ENCODE measurements at regions not wholly inside any gene's neighbourhood (a gene's known extent, or its start where the extent isn't known, plus 50 kb on each side); places are given as distances from the start of the nearest gene placed in this dataset.
"Not testable (repeated sequence)": the region's sequence is repeated elsewhere in the genome, so short reads cannot be mapped to it uniquely, and the experiment has no call there.

GRCh38 chr17:79560527-79560926 lies 50.3 kb downstream of the RBFOX3 start:
- H3K36me3 ChIP-seq (ENCODE audit: insufficient read depth, low read length) = no peaks in the 10 kb centered on the region
- H3K27me3 ChIP-seq (ENCODE audit: insufficient read depth, low read length) = peaks cover 5% of the 10 kb centered on the region
- no peaks in the 10 kb centered on the region for H3K4me1 ChIP-seq (ENCODE audit: insufficient read depth, low read length)
- no peak overlapping the region for H2AFZ ChIP-seq (ENCODE audit: low read depth, low read length)
- no peaks in the 10 kb centered on the region for H3K9me3 ChIP-seq (ENCODE audit: low read length)
- no peak overlapping the region for H3K4me3 ChIP-seq (ENCODE audit: low read length)

GRCh38 chr17:79559111-79559887 lies 51.6 kb downstream of the RBFOX3 start:
- Histone ChIP-seq H3K9me3 (ENCODE audit: low read length) (no peaks in the 10 kb centered on the region), H3K36me3 (ENCODE audit: insufficient read depth, low read length) (no peaks in the 10 kb centered on the region), H3K27me3 (ENCODE audit: insufficient read depth, low read length) (peaks cover 5% of the 10 kb centered on the region), H3K4me3 (ENCODE audit: low read length) (no peak overlapping the region), H2AFZ (ENCODE audit: low read depth, low read length) (no peak overlapping the region), H3K4me1 (ENCODE audit: insufficient read depth, low read length) (no peaks in the 10 kb centered on the region)

DNA sequence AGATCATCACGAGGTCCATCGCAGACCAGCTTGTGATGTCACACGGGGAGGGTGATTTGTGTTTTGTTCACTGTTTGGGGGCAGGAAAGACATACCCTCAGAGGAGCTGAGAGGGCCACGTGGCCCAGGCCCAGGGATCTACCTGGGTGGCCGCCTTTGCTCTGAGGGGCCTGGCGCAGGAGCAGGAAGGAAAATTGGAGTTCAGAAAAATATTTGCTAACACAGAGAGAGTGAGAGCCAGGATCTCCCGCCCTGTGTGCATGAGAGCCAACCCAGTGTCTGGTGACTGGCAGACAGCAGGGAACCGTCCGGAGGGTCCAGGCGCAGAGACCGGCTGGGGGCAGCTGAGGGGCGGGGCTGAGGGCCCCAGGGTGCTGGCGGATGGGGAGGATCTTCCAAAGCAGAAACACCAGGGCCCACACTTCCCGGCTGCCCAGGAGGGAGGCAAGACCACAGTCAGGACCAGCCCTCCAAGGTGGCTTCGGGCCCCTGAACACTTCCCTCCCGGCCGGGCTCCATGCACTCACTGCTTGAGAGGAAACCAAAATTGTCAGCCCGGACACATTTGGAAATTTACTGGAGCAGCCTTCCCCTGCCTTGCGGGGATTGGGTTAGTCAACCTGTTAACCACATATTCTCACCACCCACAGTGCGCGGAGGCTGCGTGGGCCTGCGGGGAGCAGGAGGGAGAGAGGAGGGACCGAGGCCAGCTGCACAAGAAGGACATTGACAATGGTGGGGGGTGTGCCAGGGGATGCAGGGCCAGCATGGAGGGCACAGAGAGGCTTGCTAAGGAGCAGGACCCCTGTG lies 52.6 kb downstream of the RBFOX3 start:
- Histone ChIP-seq H3K36me3 (ENCODE audit: insufficient read depth, low read length) (no peaks in the 10 kb centered on the region), H3K9me3 (ENCODE audit: low read length) (no peaks in the 10 kb centered on the region), H2AFZ (ENCODE audit: low read depth, low read length) (no peak overlapping the region), H3K27me3 (ENCODE audit: insufficient read depth, low read length) (peaks cover 5% of the 10 kb centered on the region), H3K4me3 (ENCODE audit: low read length) (no peak overlapping the region), H3K4me1 (ENCODE audit: insufficient read depth, low read length) (no peaks in the 10 kb centered on the region)

DNA sequence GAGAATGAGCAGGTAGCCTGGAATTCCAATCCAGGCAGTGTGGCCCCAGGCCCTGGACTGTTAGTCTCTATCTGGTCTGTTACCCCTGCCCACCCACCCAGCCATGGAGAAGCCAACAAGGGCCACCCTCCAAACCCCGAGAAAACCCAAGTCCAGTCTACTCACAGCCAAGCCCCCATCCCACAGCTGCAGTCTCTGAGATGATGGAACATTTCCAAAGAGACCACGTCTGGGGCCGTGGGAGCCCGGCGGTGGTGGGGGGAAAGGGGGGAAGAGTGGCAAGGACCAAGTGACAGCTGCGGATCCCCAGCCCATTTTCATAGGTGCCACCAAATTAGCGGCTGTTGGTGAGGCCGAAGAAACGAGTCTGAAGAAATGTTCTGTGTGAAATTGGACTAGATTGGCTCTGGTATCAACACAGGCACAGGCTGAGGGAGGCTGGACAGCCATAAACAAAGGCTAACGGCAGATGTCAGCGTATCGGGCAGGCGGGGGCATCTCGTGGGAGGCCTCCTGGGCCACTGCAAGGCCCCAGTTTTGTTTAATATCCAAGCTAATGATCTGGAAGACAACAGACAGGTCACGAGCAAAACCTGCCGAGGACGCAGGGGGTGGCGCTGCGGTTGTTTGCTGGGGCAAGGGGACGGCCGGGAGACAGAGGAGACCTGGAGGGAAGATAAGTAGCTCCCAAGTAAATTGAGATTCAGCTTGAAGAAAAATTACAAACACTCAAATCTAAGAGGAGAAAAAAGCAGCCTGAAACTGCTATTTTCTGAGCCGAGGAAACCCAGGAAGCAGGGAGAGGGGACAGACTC lies 53.4 kb downstream of the RBFOX3 start:
- H3K9me3 ChIP-seq (ENCODE audit: low read length) = no peaks in the 10 kb centered on the region
- peaks cover 5% of the 10 kb centered on the region for H3K27me3 ChIP-seq (ENCODE audit: insufficient read depth, low read length)
- no peak overlapping the region for H3K4me3 ChIP-seq (ENCODE audit: low read length)
- H3K36me3 ChIP-seq (ENCODE audit: insufficient read depth, low read length) = no peaks in the 10 kb centered on the region
- no peak overlapping the region for H2AFZ ChIP-seq (ENCODE audit: low read depth, low read length)
- H3K4me1 ChIP-seq (ENCODE audit: insufficient read depth, low read length) = no peaks in the 10 kb centered on the region

DNA sequence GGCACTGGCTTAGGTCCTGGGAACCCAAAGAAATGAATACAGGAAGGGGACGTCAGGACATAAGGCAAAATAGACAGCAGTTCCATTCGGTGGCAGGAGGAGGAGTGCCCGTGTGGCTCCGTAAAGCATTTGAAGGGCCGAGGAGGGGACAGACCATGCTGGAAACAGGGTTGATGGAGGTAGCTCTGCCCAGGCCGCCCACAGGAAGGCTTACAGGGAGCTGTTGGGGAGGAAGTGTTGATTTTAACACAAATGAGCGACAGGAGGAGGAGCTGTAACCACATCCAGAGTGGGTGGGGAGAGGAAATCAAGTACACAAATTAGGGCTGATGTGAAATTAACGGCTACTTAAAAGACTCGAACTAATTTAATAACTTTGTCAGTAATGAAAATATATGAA lies 54.6 kb downstream of the RBFOX3 start:
- no peaks in the 10 kb centered on the region for H3K27me3 ChIP-seq (ENCODE audit: insufficient read depth, low read length)
- no peaks in the 10 kb centered on the region for H3K9me3 ChIP-seq (ENCODE audit: low read length)
- no peak overlapping the region for H2AFZ ChIP-seq (ENCODE audit: low read depth, low read length)
- H3K36me3 ChIP-seq (ENCODE audit: insufficient read depth, low read length) = no peaks in the 10 kb centered on the region
- no peaks in the 10 kb centered on the region for H3K4me1 ChIP-seq (ENCODE audit: insufficient read depth, low read length)
- H3K4me3 ChIP-seq (ENCODE audit: low read length) = no peak overlapping the region

GRCh38 chr17:79555543-79555942 lies 55.3 kb downstream of the RBFOX3 start:
- Histone ChIP-seq H3K4me3 (ENCODE audit: low read length) (no peak overlapping the region), H3K9me3 (ENCODE audit: low read length) (no peaks in the 10 kb centered on the region)

GRCh38 chr17:79554346-79554745 lies 56.5 kb downstream of the RBFOX3 start:
- not testable (repeated sequence) for H2AFZ ChIP-seq (ENCODE audit: low read depth, low read length); H3K4me1 ChIP-seq (ENCODE audit: insufficient read depth, low read length); H3K9me3 ChIP-seq (ENCODE audit: low read length); H3K4me3 ChIP-seq (ENCODE audit: low read length); H3K36me3 ChIP-seq (ENCODE audit: insufficient read depth, low read length); H3K27me3 ChIP-seq (ENCODE audit: insufficient read depth, low read length)

More at GRCh38 chr17:79555543-79555942, 55.3 kb downstream of the RBFOX3 start:
- Histone ChIP-seq H3K4me1 (ENCODE audit: insufficient read depth, low read length) (no peaks in the 10 kb centered on the region), H2AFZ (ENCODE audit: low read depth, low read length) (no peak overlapping the region), H3K27me3 (ENCODE audit: insufficient read depth, low read length) (no peaks in the 10 kb centered on the region), H3K36me3 (ENCODE audit: insufficient read depth, low read length) (no peaks in the 10 kb centered on the region)

- no peak overlapping the region for H3K4me3 ChIP-seq (ENCODE audit: low read length)
- no peaks in the 10 kb centered on the region for H3K27me3 ChIP-seq (ENCODE audit: insufficient read depth, low read length)
- H3K36me3 ChIP-seq (ENCODE audit: insufficient read depth, low read length) = no peaks in the 10 kb centered on the region
- no peak overlapping the region for H2AFZ ChIP-seq (ENCODE audit: low read depth, low read length)
- H3K4me1 ChIP-seq (ENCODE audit: insufficient read depth, low read length) = no peaks in the 10 kb centered on the region
- no peaks in the 10 kb centered on the region for H3K9me3 ChIP-seq (ENCODE audit: low read length)
These were observed 58.0 kb downstream of the RBFOX3 start for GRCh38 chr17:79552824-79553223.

GRCh38 chr17:79552405-79552804 lies 58.4 kb downstream of the RBFOX3 start:
- Histone ChIP-seq H3K27me3 (ENCODE audit: insufficient read depth, low read length) (no peaks in the 10 kb centered on the region), H3K4me3 (ENCODE audit: low read length) (no peak overlapping the region), H3K9me3 (ENCODE audit: low read length) (no peaks in the 10 kb centered on the region), H3K4me1 (ENCODE audit: insufficient read depth, low read length) (no peaks in the 10 kb centered on the region), H2AFZ (ENCODE audit: low read depth, low read length) (no peak overlapping the region), H3K36me3 (ENCODE audit: insufficient read depth, low read length) (no peaks in the 10 kb centered on the region)

DNA sequence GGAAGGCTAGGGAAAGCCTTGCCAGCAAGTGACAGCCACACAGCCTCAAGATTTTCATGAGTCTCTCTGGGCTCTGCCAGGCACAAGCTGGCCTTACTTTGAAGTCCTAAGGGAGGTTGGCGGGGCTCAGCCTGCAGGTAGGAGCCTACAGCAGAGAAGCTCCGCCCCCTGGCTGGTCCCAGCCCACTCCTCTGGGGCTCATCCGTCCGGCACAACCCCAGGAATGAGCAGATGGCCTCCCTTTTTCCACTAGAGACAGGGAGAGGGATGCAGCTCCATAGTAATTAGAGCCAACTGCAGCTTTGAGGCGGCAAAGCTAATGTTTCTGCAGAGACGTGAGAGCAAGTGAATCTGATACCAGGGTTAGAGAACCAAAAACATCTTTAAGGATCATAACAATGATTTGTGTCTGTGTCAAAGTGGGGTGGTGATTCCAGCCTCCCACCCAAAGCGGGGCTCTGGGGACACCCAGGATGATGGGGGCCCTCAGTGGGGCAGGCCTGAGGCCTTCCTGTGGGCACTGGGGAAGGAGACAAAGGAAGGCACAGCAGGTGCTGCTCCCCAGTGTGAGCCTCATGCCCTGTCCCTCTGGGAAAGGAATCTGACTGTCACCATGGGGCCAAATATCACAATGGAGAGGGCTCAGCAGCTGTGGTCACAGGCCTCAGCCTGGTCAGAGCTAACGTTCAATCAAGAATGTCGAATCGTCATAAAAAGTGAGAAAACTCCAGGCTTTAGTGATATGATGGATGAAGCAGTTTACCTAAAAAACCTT lies 61.5 kb downstream of the RBFOX3 start:
- Histone ChIP-seq H3K36me3 (ENCODE audit: insufficient read depth, low read length) (no peaks in the 10 kb centered on the region), H3K4me1 (ENCODE audit: insufficient read depth, low read length) (no peaks in the 10 kb centered on the region), H3K27me3 (ENCODE audit: insufficient read depth, low read length) (peaks cover 5% of the 10 kb centered on the region), H3K9me3 (ENCODE audit: low read length) (no peaks in the 10 kb centered on the region), H3K4me3 (ENCODE audit: low read length) (no peak overlapping the region), H2AFZ (ENCODE audit: low read depth, low read length) (no peak overlapping the region)

GRCh38 chr17:79548116-79548515 lies 62.7 kb downstream of the RBFOX3 start:
- H3K27me3 ChIP-seq (ENCODE audit: insufficient read depth, low read length) = peaks cover 7% of the 10 kb centered on the region
- no peak overlapping the region for H2AFZ ChIP-seq (ENCODE audit: low read depth, low read length)
- no peaks in the 10 kb centered on the region for H3K4me1 ChIP-seq (ENCODE audit: insufficient read depth, low read length)
- no peaks in the 10 kb centered on the region for H3K36me3 ChIP-seq (ENCODE audit: insufficient read depth, low read length)
- H3K4me3 ChIP-seq (ENCODE audit: low read length) = no peak overlapping the region
- no peaks in the 10 kb centered on the region for H3K9me3 ChIP-seq (ENCODE audit: low read length)

DNA sequence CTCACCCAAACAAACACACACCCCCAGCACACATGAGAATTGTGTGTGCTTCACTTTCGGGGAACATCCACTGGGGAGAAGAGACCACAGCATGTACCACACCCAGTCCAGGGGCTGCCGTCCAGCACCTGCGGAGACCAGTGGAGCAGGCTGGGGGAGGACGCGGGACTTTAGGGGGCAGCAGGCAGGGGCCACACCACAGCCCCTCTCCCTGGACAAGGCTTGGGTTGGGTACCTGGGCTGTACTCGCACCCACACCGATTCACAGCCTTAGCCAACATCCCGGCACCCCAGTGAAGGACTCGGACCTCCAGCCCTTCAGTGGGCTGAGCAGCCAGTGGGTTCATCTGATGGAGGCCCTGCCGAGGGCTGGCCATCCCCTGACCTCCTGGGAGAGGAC lies 63.3 kb downstream of the RBFOX3 start:
- Histone ChIP-seq H3K36me3 (ENCODE audit: insufficient read depth, low read length) (no peaks in the 10 kb centered on the region), H3K9me3 (ENCODE audit: low read length) (no peaks in the 10 kb centered on the region), H2AFZ (ENCODE audit: low read depth, low read length) (no peak overlapping the region), H3K4me3 (ENCODE audit: low read length) (no peak overlapping the region), H3K4me1 (ENCODE audit: insufficient read depth, low read length) (no peaks in the 10 kb centered on the region), H3K27me3 (ENCODE audit: insufficient read depth, low read length) (peaks cover 11% of the 10 kb centered on the region)
